ENCODE measurements at regions not wholly inside any gene's neighbourhood (a gene's known extent, or its start where the extent isn't known, plus 50 kb on each side); places are given as distances from the start of the nearest gene placed in this dataset.

- no peak overlapping the region for H3K4me3 Mint-ChIP-seq (ENCODE audit: unreplicated experiment)
- no peaks in the 10 kb centered on the region for H3K36me3 ChIP-seq (ENCODE audit: control insufficient read depth, insufficient read depth, low read length)
- H3K27me3 Mint-ChIP-seq (ENCODE audit: insufficient read depth, unreplicated experiment) = no peaks in the 10 kb centered on the region
- ChIA-PET CTCF (no interaction called here), POLR2A (no interaction called here)
- intact Hi-C loops (cut with micrococcal nuclease; ENCODE audit: unreplicated experiment) = no loop called here
- no peaks in the 10 kb centered on the region for H3K36me3 Mint-ChIP-seq (ENCODE audit: insufficient read depth, unreplicated experiment)
- BruUV-seq (replicated peaks) = no TSS peak
- no peak for DNase-seq
- H3K27me3 ChIP-seq (replicated peaks; ENCODE audit: control insufficient read depth, insufficient read depth, low read length) = no peaks in the 10 kb centered on the region
- TF ChIP-seq CTCF (IDR thresholded peaks at IDR 0.05; ENCODE audit: insufficient read depth in 1 of 2, low read depth in 1 of 2, low read length in 1 of 2, severe bottlenecking in 1 of 2, unreplicated experiment in 1 of 2) = no peak
- H3K9me3 Mint-ChIP-seq (ENCODE audit: unreplicated experiment) = no peaks in the 10 kb centered on the region
- no peaks in the 10 kb centered on the region for H3K9me3 ChIP-seq
- H3K4me1 ChIP-seq = 0 out of 2 replicates have a peak, but pooled peaks cover 4% of the 10 kb centered on the region
- H3K4me1 Mint-ChIP-seq (ENCODE audit: low read depth, unreplicated experiment) = peaks cover 13% of the 10 kb centered on the region
- H3K27ac Mint-ChIP-seq (ENCODE audit: unreplicated experiment) = no peak overlapping the region
- H3K4me3 ChIP-seq (ENCODE audit: low read depth, low read length) = no peak overlapping the region
Measured at GRCh38 chr5:84885485-84886258, 501.0 kb upstream of the EDIL3 start.

- no peak for DNase-seq
- H3K36me3 Mint-ChIP-seq (ENCODE audit: insufficient read depth, unreplicated experiment) = no peaks in the 10 kb centered on the region
- ChIA-PET CTCF (no interaction called here), POLR2A (no interaction called here)
- no peaks in the 10 kb centered on the region for H3K27me3 Mint-ChIP-seq (ENCODE audit: insufficient read depth, unreplicated experiment)
- peaks cover 13% of the 10 kb centered on the region for H3K4me1 Mint-ChIP-seq (ENCODE audit: low read depth, unreplicated experiment)
- Histone ChIP-seq H3K9me3 (no peaks in the 10 kb centered on the region), H3K4me1 (0 out of 2 replicates have a peak, but pooled peaks cover 4% of the 10 kb centered on the region), H3K4me3 (ENCODE audit: low read depth, low read length) (no peak overlapping the region), H3K36me3 (ENCODE audit: control insufficient read depth, insufficient read depth, low read length) (no peaks in the 10 kb centered on the region), H3K27me3 (replicated peaks; ENCODE audit: control insufficient read depth, insufficient read depth, low read length) (no peaks in the 10 kb centered on the region)
- BruUV-seq (replicated peaks) = no TSS peak
- TF ChIP-seq CTCF (IDR thresholded peaks at IDR 0.05; ENCODE audit: insufficient read depth in 1 of 2, low read depth in 1 of 2, low read length in 1 of 2, severe bottlenecking in 1 of 2, unreplicated experiment in 1 of 2) = no peak
- no peak overlapping the region for H3K27ac Mint-ChIP-seq (ENCODE audit: unreplicated experiment)
- intact Hi-C loops (cut with micrococcal nuclease; ENCODE audit: unreplicated experiment) = no loop called here
- H3K4me3 Mint-ChIP-seq (ENCODE audit: unreplicated experiment) = no peak overlapping the region
- no peaks in the 10 kb centered on the region for H3K9me3 Mint-ChIP-seq (ENCODE audit: unreplicated experiment)
Measured at GRCh38 chr5:84881737-84882136, 497.1 kb upstream of the EDIL3 start.

DNA sequence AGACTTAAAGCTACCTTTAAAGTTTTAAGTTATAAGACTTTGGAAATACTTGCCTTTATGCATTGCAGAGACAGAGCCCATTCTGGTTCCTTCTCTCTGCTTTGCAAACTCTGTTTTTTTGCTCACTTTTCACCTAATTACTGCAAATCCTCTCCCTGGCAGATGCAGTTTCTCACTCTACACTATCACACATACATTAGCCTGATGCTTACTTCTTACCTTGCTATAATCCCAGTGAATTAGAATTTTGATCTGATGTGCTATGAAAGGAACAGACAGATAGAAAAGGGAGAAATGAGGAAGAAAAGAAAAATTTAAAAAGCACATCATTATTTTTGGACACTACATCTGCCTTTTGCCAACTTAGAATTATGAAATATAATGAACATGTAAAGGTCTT lies 489.5 kb upstream of the EDIL3 start:
- no peak for DNase-seq

More for the DNA sequence above, 489.5 kb upstream of the EDIL3 start:
- H3K36me3 ChIP-seq (ENCODE audit: control insufficient read depth, insufficient read depth, low read length) = no peaks in the 10 kb centered on the region
- no peaks in the 10 kb centered on the region for H3K27me3 Mint-ChIP-seq (ENCODE audit: insufficient read depth, unreplicated experiment)
- H3K27ac Mint-ChIP-seq (ENCODE audit: unreplicated experiment) = no peak overlapping the region
- TF ChIP-seq CTCF (IDR thresholded peaks at IDR 0.05; ENCODE audit: insufficient read depth in 1 of 2, low read depth in 1 of 2, low read length in 1 of 2, severe bottlenecking in 1 of 2, unreplicated experiment in 1 of 2) = no peak
- POLR2A ChIA-PET = no interaction called here
- H3K4me3 Mint-ChIP-seq (ENCODE audit: unreplicated experiment) = no peak overlapping the region
- intact Hi-C loops (cut with micrococcal nuclease; ENCODE audit: unreplicated experiment) = no loop called here
- CTCF ChIA-PET = no interaction called here
- no peaks in the 10 kb centered on the region for H3K27me3 ChIP-seq (replicated peaks; ENCODE audit: control insufficient read depth, insufficient read depth, low read length)
- no peaks in the 10 kb centered on the region for H3K4me1 ChIP-seq
- H3K4me1 Mint-ChIP-seq (ENCODE audit: low read depth, unreplicated experiment) = peaks cover 11% of the 10 kb centered on the region
- H3K36me3 Mint-ChIP-seq (ENCODE audit: insufficient read depth, unreplicated experiment) = no peaks in the 10 kb centered on the region
- H3K9me3 ChIP-seq = no peaks in the 10 kb centered on the region
- no peak overlapping the region for H3K4me3 ChIP-seq (ENCODE audit: low read depth, low read length)
- no TSS peak for BruUV-seq (replicated peaks)
- H3K9me3 Mint-ChIP-seq (ENCODE audit: unreplicated experiment) = peaks cover 8% of the 10 kb centered on the region
